Panc1 (cell line): ENCODE measurements at regions not wholly inside any gene's neighbourhood (a gene's known extent, or its start where the extent isn't known, plus 50 kb on each side); places are given as distances from the start of the nearest gene placed in this dataset.

ENCODE experiments used
- ATAC-seq: fragments of 200-7000 bp; cut with Tn5 transposase; 2 replicates; pipeline ENCODE4 v1.9.1; 2020; ENCODE audit warnings: mild to moderate bottlenecking, moderate library complexity
- BruUV-seq: library from RNA; stranded (reverse); fragments of 400-500 nt; replicated peaks from 2 replicates; lab custom pipeline; 2021; lab: Mats Ljungman, UMichigan
- CTCF ChIA-PET: fragments of 300-600 bp; sonication (Branson Sonifier 250); formaldehyde crosslinking; loops from one replicate; lab custom pipeline; 2022; ENCODE audit warnings: antibody characterized with exemption; lab: Charles Lee
- POLR2A ChIA-PET: fragments of 300-600 bp; sonication (Branson Sonifier 250); formaldehyde crosslinking; loops from one replicate; lab custom pipeline; 2022; ENCODE audit warnings: antibody characterized with exemption; lab: Charles Lee
- DNase-seq: peaks from one replicate; pipeline ENCODE4 v3.0.0-alpha.2; 2010; ENCODE audit warnings: low read depth, low spot score
- H3K27ac ChIP-seq: 2 replicates; pipeline ENCODE4 v1.5.1; 2011; ENCODE audit warnings: mild to moderate bottlenecking, low read length, inconsistent platforms
- H3K27me3 ChIP-seq: fragments of 200-500 bp; sonication (Bioruptor generic); 2 replicates; pipeline ENCODE4 v1.6.0; 2014; ENCODE audit warnings: low read length, inconsistent platforms; ENCODE audit not compliant: control insufficient read depth, insufficient read depth
- H3K36me3 ChIP-seq: fragments of 200-500 bp; sonication (Bioruptor generic); 2 replicates; pipeline ENCODE4 v1.5.1; 2014; ENCODE audit warnings: inconsistent platforms, mild to moderate bottlenecking, low read length, moderate library complexity; ENCODE audit not compliant: control insufficient read depth, insufficient read depth
- H3K4me1 ChIP-seq: 2 replicates; pipeline ENCODE4 v1.5.1; 2011; ENCODE audit warnings: inconsistent platforms, mild to moderate bottlenecking, low read length, moderate library complexity; ENCODE audit not compliant: control insufficient read depth, insufficient read depth
- H3K4me3 ChIP-seq, 2 experiments: 2 replicates each; pipeline ENCODE4 v1.5.1; 2011 to 2012; ENCODE audit warnings: low read depth in 2 of 2, low read length in 2 of 2, mild to moderate bottlenecking in 2 of 2, inconsistent platforms in 1 of 2, moderate library complexity in 1 of 2
- H3K9me3 ChIP-seq: fragments of 200-500 bp; sonication (Bioruptor generic); 2 replicates; pipeline ENCODE4 v1.5.1; 2014; ENCODE audit warnings: low read depth, mild to moderate bottlenecking, inconsistent platforms, low read length, moderate library complexity; ENCODE audit not compliant: control insufficient read depth, insufficient read depth
- CTCF ChIP-seq: fragments of 450-650 bp; IDR thresholded peaks from 2 replicates; pipeline ENCODE4 v1.5.1; 2017; ENCODE audit warnings: mild to moderate bottlenecking
- POLR2AphosphoS5 ChIP-seq: IDR thresholded peaks from 2 replicates; pipeline ENCODE4 v1.6.1; 2012; ENCODE audit warnings: mild to moderate bottlenecking, low read depth, low read length, moderate library complexity
- REST ChIP-seq, 2 experiments: IDR thresholded peaks; 2 replicates each; pipeline ENCODE4 v1.6.1; 2011 to 2012; ENCODE audit warnings: low read depth in 2 of 2, control low read depth in 1 of 2, low read length in 1 of 2, mild to moderate bottlenecking in 1 of 2, moderate library complexity in 1 of 2; ENCODE audit not compliant: insufficient read depth in 1 of 2
- SIN3A ChIP-seq: IDR thresholded peaks from 2 replicates; pipeline ENCODE4 v1.6.1; 2012; ENCODE audit warnings: low read depth, mild to moderate bottlenecking, low read length, moderate library complexity, borderline replicate concordance; ENCODE audit not compliant: insufficient read depth
- TCF7L2 ChIP-seq: IDR thresholded peaks from 2 replicates; pipeline ENCODE4 v1.6.1; 2011; ENCODE audit warnings: mild to moderate bottlenecking, low read depth, low read length, inconsistent platforms
- in situ Hi-C: cut with HindIII; loops from 2 replicates; pipeline ENCODE4 v1.10.0; 2016; ENCODE audit warnings: low sequenced_read_pairs, low pct_unique_long_range_greater_than_20kb
- intact Hi-C: fragments of 100-400 bp; cut with micrococcal nuclease; formaldehyde crosslinking; loops from one replicate; pipeline ENCODE4 v1.10.0; 2022; ENCODE audit not compliant: unreplicated experiment

GRCh38 chr5:118279540-118280294, 708.6 kb downstream of the DTWD2 start:
- ChIA-PET POLR2A (no interaction called here), CTCF (no interaction called here)
- no peak overlapping the region for H3K4me3 ChIP-seq
- DNase-seq (no peak), ATAC-seq (no peak)
- TF ChIP-seq SIN3A (no peak), POLR2AphosphoS5 (no peak), TCF7L2 (no peak), CTCF (no peak), REST (IDR thresholded peaks at IDR 0.05; ENCODE audit: insufficient read depth in 1 of 2, low read depth in 2 of 2, low read length in 1 of 2) (no peak)
- H3K9me3 ChIP-seq: no peaks in the 10 kb centered on the region; the same call in 1 of the 2 replicates
- no peaks in the 10 kb centered on the region for H3K36me3 ChIP-seq
- intact Hi-C loops (no loop called here), in situ Hi-C loops (no loop called here)
- H3K27ac ChIP-seq: no peak overlapping the region
- no TSS peak for BruUV-seq
- no peaks in the 10 kb centered on the region for H3K27me3 ChIP-seq
- no peaks in the 10 kb centered on the region; the same call in 1 of the 2 replicates for H3K4me1 ChIP-seq

- no peak overlapping the region for H3K4me3 ChIP-seq
- POLR2A ChIA-PET: no interaction called here
- DNase-seq (no peak), ATAC-seq (no peak)
- CTCF ChIA-PET: no interaction called here
- no peaks in the 10 kb centered on the region for H3K36me3 ChIP-seq
- intact Hi-C loops: no loop called here
- in situ Hi-C loops: no loop called here
- H3K27me3 ChIP-seq: no peaks in the 10 kb centered on the region
- BruUV-seq: no TSS peak
- TF ChIP-seq REST (IDR thresholded peaks at IDR 0.05; ENCODE audit: insufficient read depth in 1 of 2, low read depth in 2 of 2, low read length in 1 of 2): no peak
- no peak for TF ChIP-seq CTCF
- TF ChIP-seq TCF7L2: no peak
- no peak for TF ChIP-seq POLR2AphosphoS5
- no peak for TF ChIP-seq SIN3A
- no peak overlapping the region for H3K27ac ChIP-seq
- no peaks in the 10 kb centered on the region for H3K9me3 ChIP-seq
- no peaks in the 10 kb centered on the region for H3K4me1 ChIP-seq
Observed at GRCh38 chr5:118270526-118270925, 717.8 kb downstream of the DTWD2 start.
